Kidney tubule cell (primary cell): ENCODE measurements at regions not wholly inside any gene's neighbourhood (a gene's known extent, or its start where the extent isn't known, plus 50 kb on each side); places are given as distances from the start of the nearest gene placed in this dataset.
A peak's percentile ranks its signal among the peaks of the same experiment; 100 is the strongest.

Source experiments
- DNase-seq: peaks from one replicate; pipeline ENCODE4 v3.0.0-alpha.2; 2018; ENCODE audit warnings: low spot score

GRCh38 chr5:74153255-74153790 is 487.2 kb downstream of the ENC1 start:
- DNase-seq: no peak

GRCh38 chr5:74152625-74153254 is 487.8 kb downstream of the ENC1 start:
- no peak for DNase-seq

GRCh38 chr5:74152136-74152535 is 488.4 kb downstream of the ENC1 start:
- no peak for DNase-seq

- DNase-seq: peak; percentile 59
These were observed 491.1 kb downstream of the ENC1 start for GRCh38 chr5:74149395-74149794.

- no peak for DNase-seq
These were observed 492.2 kb downstream of the ENC1 start for GRCh38 chr5:74148321-74148720.

- DNase-seq: no peak
These were observed 493.7 kb downstream of the ENC1 start for GRCh38 chr5:74146796-74147195.

GRCh38 chr5:74145951-74146350 is 494.6 kb downstream of the ENC1 start:
- no peak for DNase-seq

GRCh38 chr5:74143721-74144330 is 496.7 kb downstream of the ENC1 start:
- no peak for DNase-seq

GRCh38 chr5:74143151-74143550 is 497.4 kb downstream of the ENC1 start:
- no peak for DNase-seq

- peak; percentile 80 for DNase-seq
These were observed 499.5 kb downstream of the ENC1 start for GRCh38 chr5:74141053-74141452.

- DNase-seq: no peak
These were observed 500.1 kb downstream of the ENC1 start for GRCh38 chr5:74140409-74140808.

- DNase-seq: no peak
These were observed 500.9 kb downstream of the ENC1 start for GRCh38 chr5:74139589-74139988.

GRCh38 chr5:74138721-74139120 is 501.8 kb downstream of the ENC1 start:
- DNase-seq: no peak

GRCh38 chr5:74136276-74136825 is 504.2 kb downstream of the ENC1 start:
- no peak for DNase-seq

GRCh38 chr5:74135033-74135432 is 505.5 kb downstream of the ENC1 start:
- no peak for DNase-seq

GRCh38 chr5:74132485-74132884 is 506.5 kb downstream of the ARHGEF28 start:
- DNase-seq: no peak

- no peak for DNase-seq
These were observed 505.3 kb downstream of the ARHGEF28 start for GRCh38 chr5:74131250-74131649.

- DNase-seq: no peak
These were observed 504.3 kb downstream of the ARHGEF28 start for GRCh38 chr5:74130155-74130897.

- DNase-seq: peak; percentile 56
These were observed 501.7 kb downstream of the ARHGEF28 start for GRCh38 chr5:74127381-74128320.

GRCh38 chr5:74126294-74126693 is 500.3 kb downstream of the ARHGEF28 start:
- peak; percentile 56 for DNase-seq

- no peak for DNase-seq
These were observed 498.8 kb downstream of the ARHGEF28 start for GRCh38 chr5:74124826-74125225.

GRCh38 chr5:74123929-74124328 is 497.9 kb downstream of the ARHGEF28 start:
- DNase-seq: no peak
